GM21447 (cell line): ENCODE measurements at regions not wholly inside any gene's neighbourhood (a gene's known extent, or its start where the extent isn't known, plus 50 kb on each side); places are given as distances from the start of the nearest gene placed in this dataset.

Experiments used
- ATAC-seq: cut with Tn5 transposase; IDR thresholded peaks from one replicate; pipeline ENCODE4 v1.9.1; 2021; ENCODE audit not compliant: unreplicated experiment

DNA sequence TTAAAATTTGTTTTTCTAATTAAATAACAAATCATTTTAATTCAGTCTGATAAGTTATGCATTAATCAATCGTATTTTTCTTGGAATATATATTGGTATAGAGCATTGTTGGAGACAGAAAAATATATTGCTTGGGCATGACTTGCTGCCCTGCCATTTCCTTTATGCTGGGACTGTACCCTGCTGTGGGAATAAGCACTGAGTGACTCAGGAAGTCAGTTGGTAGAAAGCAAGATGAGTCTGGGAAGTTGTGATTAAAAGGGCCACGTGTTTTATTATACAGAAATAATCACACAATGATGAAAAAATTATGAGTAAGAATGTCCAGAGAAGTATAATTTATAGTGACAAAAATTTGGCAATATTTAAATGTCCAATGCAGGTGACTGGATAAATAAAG lies 139.5 kb downstream of the KIF18A start:
- no peak for ATAC-seq

GRCh38 chr11:27965559-27965958 lies 142.4 kb downstream of the KIF18A start:
- ATAC-seq = no peak

- ATAC-seq = no peak
Observed at GRCh38 chr11:27963370-27963769, 144.6 kb downstream of the KIF18A start.

GRCh38 chr11:27949951-27950738 lies 157.8 kb downstream of the KIF18A start:
- ATAC-seq = no peak

DNA sequence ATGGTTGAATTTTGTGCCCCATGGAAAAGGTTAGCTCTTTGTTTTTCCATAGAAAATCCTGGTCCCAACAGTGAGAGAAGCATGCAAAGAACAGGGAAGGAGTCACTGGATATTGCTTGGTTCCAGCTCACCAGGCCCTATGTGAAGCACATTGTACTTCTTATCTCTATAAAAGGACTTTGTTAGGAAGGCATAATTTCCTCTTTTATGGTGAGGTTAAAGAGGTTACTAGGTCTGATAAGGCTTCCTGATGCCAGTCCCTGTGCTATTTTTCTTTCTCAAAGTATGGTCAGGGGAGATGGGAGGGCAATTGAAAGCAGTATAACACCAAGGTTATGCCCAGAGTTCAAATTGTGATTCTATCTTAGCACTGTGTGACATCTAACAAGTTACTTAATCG lies 162.6 kb downstream of the KIF18A start:
- ATAC-seq = no peak

DNA sequence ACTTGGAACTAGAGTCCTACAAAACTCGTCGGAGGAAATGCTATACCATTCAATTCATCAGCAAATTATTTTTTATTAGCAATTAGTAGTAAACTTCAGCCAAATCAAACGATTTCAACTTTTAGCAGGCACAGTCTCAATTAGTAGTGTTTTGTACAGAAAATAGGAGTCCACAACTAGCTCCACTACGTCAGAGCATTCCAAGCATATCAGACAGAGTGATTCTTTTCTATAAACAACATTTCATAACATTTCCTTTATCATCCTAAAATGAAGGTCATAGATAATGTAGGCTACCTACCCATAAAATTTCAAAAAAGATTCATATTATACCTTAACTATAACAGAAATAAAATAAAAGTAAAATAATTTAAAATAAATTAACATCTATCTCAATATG lies 169.9 kb downstream of the KIF18A start:
- ATAC-seq = no peak

- ATAC-seq = no peak
Observed at GRCh38 chr11:27934830-27935145, 173.2 kb downstream of the KIF18A start.

DNA sequence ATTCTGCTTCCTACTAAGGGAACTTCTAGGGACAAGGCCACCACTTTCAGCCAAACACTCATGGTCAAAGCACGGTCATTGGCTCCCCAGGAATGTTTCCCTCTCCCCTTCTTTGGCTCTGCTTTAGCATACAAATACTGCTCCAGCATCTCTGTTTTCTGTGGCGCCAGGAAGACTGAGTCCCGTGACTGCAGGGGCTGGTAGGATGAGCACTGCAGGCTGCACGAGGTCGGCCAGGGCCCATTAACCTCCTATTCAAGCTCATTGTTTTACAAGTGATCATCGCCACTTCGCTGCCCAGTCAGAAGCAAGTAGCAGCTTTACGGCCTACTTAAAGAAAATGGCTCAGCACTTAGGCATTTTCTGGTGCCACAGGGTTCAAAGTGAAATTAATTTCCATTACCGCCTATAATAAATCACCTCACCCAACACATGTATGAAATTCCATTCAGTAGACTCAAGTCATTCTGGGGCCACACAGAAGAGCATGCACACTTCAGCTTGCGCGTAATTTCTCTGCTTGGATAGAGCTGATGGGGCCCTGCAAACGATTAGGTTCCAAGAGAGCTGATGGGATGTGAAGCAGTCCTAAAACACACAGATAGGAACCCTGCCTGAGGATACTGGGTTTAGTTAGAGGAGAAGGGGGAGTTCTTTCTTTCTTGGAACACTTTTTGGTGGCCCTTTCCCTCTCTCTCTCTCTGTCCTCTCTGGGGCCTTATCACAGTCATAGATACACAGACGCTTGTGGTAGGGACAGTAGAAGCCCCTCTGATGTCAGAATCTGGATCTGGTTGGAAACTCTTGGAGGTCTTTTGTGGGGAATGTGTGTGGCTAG lies 173.7 kb downstream of the KIF18A start:
- no peak for ATAC-seq

GRCh38 chr11:27931770-27932169 lies 176.2 kb downstream of the KIF18A start:
- ATAC-seq = no peak

GRCh38 chr11:27930946-27931345 lies 177.0 kb downstream of the KIF18A start:
- ATAC-seq = no peak

- ATAC-seq = no peak
Observed at GRCh38 chr11:27928809-27929208, 179.1 kb downstream of the KIF18A start.

GRCh38 chr11:27926981-27927481 lies 180.9 kb downstream of the KIF18A start:
- no peak for ATAC-seq

- ATAC-seq = no peak
Observed at GRCh38 chr11:27926486-27926885, 181.5 kb downstream of the KIF18A start.

DNA sequence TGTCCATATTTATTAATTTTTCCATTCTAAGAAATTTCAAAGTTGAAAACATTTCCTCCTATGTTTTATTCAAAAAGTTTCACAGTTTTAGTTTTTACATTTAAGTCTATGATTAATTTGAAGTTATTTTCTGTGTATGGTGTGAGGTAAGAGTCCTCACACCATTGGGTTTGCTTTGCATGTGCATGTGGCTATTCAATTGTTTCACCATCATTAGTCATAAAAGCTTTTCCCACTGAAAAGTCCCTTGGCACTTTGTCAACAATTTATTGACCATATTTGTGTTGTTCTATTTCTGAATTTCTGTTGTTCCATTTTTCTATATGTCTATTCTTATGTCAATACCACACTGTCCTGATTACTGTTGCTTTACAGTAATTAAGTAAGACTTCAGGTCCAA lies 186.5 kb downstream of the KIF18A start:
- ATAC-seq = no peak

GRCh38 chr11:27916541-27917100 lies 191.3 kb downstream of the KIF18A start:
- peak; percentile 88 for ATAC-seq

GRCh38 chr11:27914080-27914479 lies 193.9 kb downstream of the KIF18A start:
- no peak for ATAC-seq

- no peak for ATAC-seq
Observed at GRCh38 chr11:27913650-27914049, 194.3 kb downstream of the KIF18A start.

- no peak for ATAC-seq
Observed at GRCh38 chr11:27912916-27913315, 195.0 kb downstream of the KIF18A start.

GRCh38 chr11:27910186-27910931 lies 197.6 kb downstream of the KIF18A start:
- ATAC-seq = no peak

- ATAC-seq = no peak
Observed at GRCh38 chr11:27909386-27909785, 198.6 kb downstream of the KIF18A start.

DNA sequence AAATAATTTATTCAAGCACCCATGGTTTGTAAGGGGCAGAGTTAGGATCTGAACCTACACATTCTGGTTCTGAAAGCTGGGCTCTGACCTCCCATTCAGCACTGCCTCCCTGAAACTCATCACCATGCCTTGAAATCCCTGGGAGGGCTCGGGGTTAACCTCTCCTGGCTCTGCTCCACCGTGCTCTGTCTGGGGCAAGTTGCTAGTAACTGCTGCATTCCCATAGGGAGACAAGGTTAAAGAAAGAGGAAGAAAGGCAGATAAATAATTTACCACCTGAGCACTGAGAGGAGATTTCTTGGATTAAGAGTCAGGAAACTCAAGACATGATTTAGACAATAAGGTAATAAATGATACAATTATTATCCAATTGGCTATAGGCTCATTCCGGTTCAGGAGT lies 199.3 kb downstream of the KIF18A start:
- no peak for ATAC-seq
